Transverse colon (tissue), 4 donors: ENCODE measurements at regions not wholly inside any gene's neighbourhood (a gene's known extent, or its start where the extent isn't known, plus 50 kb on each side); places are given as distances from the start of the nearest gene placed in this dataset.

Source experiments
- EP300 ChIP-seq: sonication (generic); formaldehyde crosslinking; IDR thresholded peaks from one replicate; pipeline ENCODE4 v1.6.1; 2017; ENCODE audit warnings: antibody characterized with exemption, low read depth
- POLR2AphosphoS5 ChIP-seq, 3 donors: sonication (generic); formaldehyde crosslinking; IDR thresholded peaks; one replicate each; pipeline ENCODE4 v1.6.1; 2016; ENCODE audit warnings: antibody characterized with exemption in 3 of 3
- TF ChIP-seq, protein P1 (sequence below), 5 experiments: fragments of 200-600 bp in 3 of 5; fragments of 450-650 bp in 2 of 5; sonication (generic) in 3 of 5; IDR thresholded peaks; 1 replicate in 2 of 5; 2 replicates in 3 of 5; pipeline ENCODE4 v1.5.1; 2016 to 2017; ENCODE audit warnings: antibody characterized with exemption in 5 of 5, inconsistent platforms in 3 of 5, mild to moderate bottlenecking in 2 of 5, moderate library complexity in 1 of 5

DNA sequence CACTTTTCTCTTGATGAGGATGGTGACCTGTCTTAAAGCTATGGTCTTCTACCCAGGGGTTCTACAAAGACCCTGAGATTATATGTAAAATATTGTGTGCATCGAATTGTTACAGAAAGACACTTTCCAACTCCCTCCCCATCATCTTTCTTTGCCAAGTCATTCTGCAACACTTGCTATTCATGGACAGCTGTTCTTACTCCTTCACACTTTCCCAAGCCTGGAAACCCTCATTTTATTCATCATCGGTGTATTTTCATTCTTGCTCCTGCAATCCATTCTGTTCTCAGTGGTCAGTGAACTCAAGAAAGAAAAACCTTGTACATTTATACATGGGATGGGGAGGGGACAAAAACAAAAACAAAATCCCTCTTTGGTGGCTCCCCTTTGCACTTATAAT, 90.5 kb upstream of the STXBP6 start:
- TF ChIP-seq, protein P1, sequence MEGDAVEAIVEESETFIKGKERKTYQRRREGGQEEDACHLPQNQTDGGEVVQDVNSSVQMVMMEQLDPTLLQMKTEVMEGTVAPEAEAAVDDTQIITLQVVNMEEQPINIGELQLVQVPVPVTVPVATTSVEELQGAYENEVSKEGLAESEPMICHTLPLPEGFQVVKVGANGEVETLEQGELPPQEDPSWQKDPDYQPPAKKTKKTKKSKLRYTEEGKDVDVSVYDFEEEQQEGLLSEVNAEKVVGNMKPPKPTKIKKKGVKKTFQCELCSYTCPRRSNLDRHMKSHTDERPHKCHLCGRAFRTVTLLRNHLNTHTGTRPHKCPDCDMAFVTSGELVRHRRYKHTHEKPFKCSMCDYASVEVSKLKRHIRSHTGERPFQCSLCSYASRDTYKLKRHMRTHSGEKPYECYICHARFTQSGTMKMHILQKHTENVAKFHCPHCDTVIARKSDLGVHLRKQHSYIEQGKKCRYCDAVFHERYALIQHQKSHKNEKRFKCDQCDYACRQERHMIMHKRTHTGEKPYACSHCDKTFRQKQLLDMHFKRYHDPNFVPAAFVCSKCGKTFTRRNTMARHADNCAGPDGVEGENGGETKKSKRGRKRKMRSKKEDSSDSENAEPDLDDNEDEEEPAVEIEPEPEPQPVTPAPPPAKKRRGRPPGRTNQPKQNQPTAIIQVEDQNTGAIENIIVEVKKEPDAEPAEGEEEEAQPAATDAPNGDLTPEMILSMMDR (IDR thresholded peaks at IDR 0.05), result no peak
- TF ChIP-seq POLR2AphosphoS5 (IDR thresholded peaks at IDR 0.05) (no peak), EP300 (no peak)
